Erythroblast (primary cell): ENCODE measurements at regions not wholly inside any gene's neighbourhood (a gene's known extent, or its start where the extent isn't known, plus 50 kb on each side); places are given as distances from the start of the nearest gene placed in this dataset.

Source experiments
- GATA1 ChIP-seq: IDR thresholded peaks from 2 replicates; pipeline ENCODE4 v1.6.1; 2011; ENCODE audit warnings: low read depth, mild to moderate bottlenecking, control low read depth, low read length, moderate library complexity
- POLR2A ChIP-seq: IDR thresholded peaks from 2 replicates; pipeline ENCODE4 v1.6.1; 2011; ENCODE audit warnings: mild to moderate bottlenecking, low read length

DNA sequence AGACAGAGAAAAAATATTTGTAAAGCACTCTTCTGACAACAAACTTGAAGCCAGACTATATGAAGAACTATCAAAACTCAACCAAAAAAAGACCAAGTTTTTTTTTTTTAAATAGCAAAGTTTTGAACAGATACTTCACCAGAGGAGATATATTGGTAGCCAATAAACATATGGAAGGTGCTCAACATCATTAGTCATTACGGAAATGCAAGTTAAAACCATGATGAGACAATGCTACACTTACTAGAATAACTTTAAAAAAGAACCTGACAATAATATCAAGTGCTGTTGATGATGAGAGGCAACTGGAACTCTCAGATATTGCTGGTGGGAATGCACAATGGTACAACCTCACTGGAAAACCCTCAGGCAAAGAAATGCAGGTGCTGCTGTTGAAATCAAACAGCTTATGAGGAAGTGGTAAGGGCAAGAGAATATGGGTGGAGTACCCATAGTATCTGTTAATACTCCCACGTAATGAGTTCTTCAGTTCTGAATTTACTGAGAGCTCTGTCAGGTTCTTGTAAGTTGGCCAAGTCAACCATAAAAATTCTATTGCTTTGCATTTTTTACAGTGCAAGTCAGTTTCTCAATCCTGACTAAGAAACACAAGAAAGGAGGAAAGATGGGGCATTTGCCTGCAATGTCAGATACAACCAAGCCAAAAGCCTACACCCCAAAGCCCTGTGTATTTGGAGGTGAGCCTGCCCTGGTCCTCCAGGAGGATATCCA, 87.3 kb upstream of the GNAQ start:
- TF ChIP-seq POLR2A = no peak
- no peak for TF ChIP-seq GATA1
